Activated naive CD4-positive, alpha-beta T cell treated with anti-CD3 and anti-CD28 coated beads, Interleukin-2, amount 10 ng/mL, durations not matched to agents 7 days and 5 days (primary cell): ENCODE measurements at regions not wholly inside any gene's neighbourhood (a gene's known extent, or its start where the extent isn't known, plus 50 kb on each side); places are given as distances from the start of the nearest gene placed in this dataset.
"Not testable (repeated sequence)": the region's sequence is repeated elsewhere in the genome, so short reads cannot be mapped to it uniquely, and the experiment has no call there.

Experiments
- CTCF ChIA-PET: fragments of 350-600 bp; sonication (Branson Sonifier 250); formaldehyde crosslinking; loops from one replicate; lab custom pipeline; 2021; ENCODE audit warnings: antibody characterized with exemption; lab: Charles Lee
- DNase-seq: peaks from one replicate; pipeline ENCODE4 v3.0.0-alpha.2; 2020
- H3K27ac Mint-ChIP-seq: one replicate; pipeline ENCODE4 v1.8.0; 2021; ENCODE audit warnings: mild to moderate bottlenecking, moderate library complexity, mixed read lengths
- H3K27me3 Mint-ChIP-seq: one replicate; pipeline ENCODE4 v1.8.0; 2021; ENCODE audit warnings: mild to moderate bottlenecking, mixed read lengths
- H3K36me3 Mint-ChIP-seq: one replicate; pipeline ENCODE4 v1.8.0; 2021; ENCODE audit warnings: mixed read lengths
- H3K4me1 Mint-ChIP-seq: one replicate; pipeline ENCODE4 v1.8.0; 2021; ENCODE audit warnings: mixed read lengths
- H3K4me3 Mint-ChIP-seq: one replicate; pipeline ENCODE4 v1.8.0; 2021; ENCODE audit warnings: mild to moderate bottlenecking, moderate library complexity, mixed read lengths
- H3K9me3 Mint-ChIP-seq: one replicate; pipeline ENCODE4 v1.8.0; 2021; ENCODE audit warnings: mixed read lengths

GRCh38 chr22:22057617-22058378, 75.2 kb upstream of the TOP3B start:
- CTCF ChIA-PET: interaction anchor here (1.0 kb wide), 1 partner anchor 138 kb away, joined by 3 read pairs; no protein-coding TSS in a partner anchor
- peaks cover 68% of the 10 kb centered on the region for H3K27me3 Mint-ChIP-seq
- no peak for DNase-seq
- no peaks in the 10 kb centered on the region for H3K36me3 Mint-ChIP-seq
- H3K27ac Mint-ChIP-seq: no peak overlapping the region
- H3K9me3 Mint-ChIP-seq: no peaks in the 10 kb centered on the region
- no peak overlapping the region for H3K4me3 Mint-ChIP-seq
- H3K4me1 Mint-ChIP-seq: no peaks in the 10 kb centered on the region

- H3K27me3 Mint-ChIP-seq: peaks cover 75% of the 10 kb centered on the region
- H3K4me3 Mint-ChIP-seq, DNase-seq, H3K36me3 Mint-ChIP-seq, H3K27ac Mint-ChIP-seq, CTCF ChIA-PET, H3K4me1 Mint-ChIP-seq, H3K9me3 Mint-ChIP-seq: not testable (repeated sequence)
Measured at GRCh38 chr22:22056809-22057594, 74.4 kb upstream of the TOP3B start.

- H3K4me1 Mint-ChIP-seq, H3K4me3 Mint-ChIP-seq, H3K9me3 Mint-ChIP-seq, H3K27ac Mint-ChIP-seq, H3K36me3 Mint-ChIP-seq, DNase-seq, CTCF ChIA-PET: not testable (repeated sequence)
- peaks cover 52% of the 10 kb centered on the region for H3K27me3 Mint-ChIP-seq
Measured at GRCh38 chr22:22052548-22053139, 70.1 kb upstream of the TOP3B start.

- H3K4me1 Mint-ChIP-seq, CTCF ChIA-PET, H3K4me3 Mint-ChIP-seq, H3K27ac Mint-ChIP-seq, H3K36me3 Mint-ChIP-seq, DNase-seq, H3K9me3 Mint-ChIP-seq: not testable (repeated sequence)
- peaks cover 45% of the 10 kb centered on the region for H3K27me3 Mint-ChIP-seq
Measured at GRCh38 chr22:22051032-22051431, 68.4 kb upstream of the TOP3B start.

GRCh38 chr22:22050141-22050775, 67.7 kb upstream of the TOP3B start:
- Mint-ChIP-seq H3K36me3 (no peaks in the 10 kb centered on the region), H3K9me3 (no peaks in the 10 kb centered on the region), H3K27ac (no peak overlapping the region), H3K4me3 (no peak overlapping the region), H3K4me1 (no peaks in the 10 kb centered on the region), H3K27me3 (peaks cover 41% of the 10 kb centered on the region)
- no peak for DNase-seq
- CTCF ChIA-PET: no interaction called here

- Mint-ChIP-seq H3K36me3 (no peaks in the 10 kb centered on the region), H3K27me3 (peaks cover 41% of the 10 kb centered on the region), H3K27ac (no peak overlapping the region), H3K9me3 (no peaks in the 10 kb centered on the region), H3K4me3 (no peak overlapping the region), H3K4me1 (no peaks in the 10 kb centered on the region)
- CTCF ChIA-PET: no interaction called here
- no peak for DNase-seq
Measured at GRCh38 chr22:22049684-22050083, 67.1 kb upstream of the TOP3B start.

GRCh38 chr22:22048981-22049531, 66.5 kb upstream of the TOP3B start:
- Mint-ChIP-seq H3K36me3 (no peaks in the 10 kb centered on the region), H3K27me3 (peaks cover 37% of the 10 kb centered on the region), H3K4me1 (no peaks in the 10 kb centered on the region), H3K4me3 (no peak overlapping the region), H3K9me3 (no peaks in the 10 kb centered on the region), H3K27ac (no peak overlapping the region)
- CTCF ChIA-PET: no interaction called here
- DNase-seq: no peak

- CTCF ChIA-PET: no interaction called here
- H3K36me3 Mint-ChIP-seq: no peaks in the 10 kb centered on the region
- no peak for DNase-seq
- H3K4me3 Mint-ChIP-seq: no peak overlapping the region
- no peak overlapping the region for H3K27ac Mint-ChIP-seq
- H3K27me3 Mint-ChIP-seq: peaks cover 34% of the 10 kb centered on the region
- H3K9me3 Mint-ChIP-seq: no peaks in the 10 kb centered on the region
- no peaks in the 10 kb centered on the region for H3K4me1 Mint-ChIP-seq
Measured at GRCh38 chr22:22048318-22048942, 65.8 kb upstream of the TOP3B start.

GRCh38 chr22:22047776-22048175, 65.2 kb upstream of the TOP3B start:
- Mint-ChIP-seq H3K4me3 (no peak overlapping the region), H3K27me3 (peaks cover 34% of the 10 kb centered on the region), H3K4me1 (no peaks in the 10 kb centered on the region), H3K36me3 (no peaks in the 10 kb centered on the region), H3K9me3 (no peaks in the 10 kb centered on the region), H3K27ac (no peak overlapping the region)
- DNase-seq: no peak
- CTCF ChIA-PET: no interaction called here

- Mint-ChIP-seq H3K36me3 (no peaks in the 10 kb centered on the region), H3K27me3 (peaks cover 30% of the 10 kb centered on the region), H3K9me3 (no peaks in the 10 kb centered on the region), H3K4me1 (no peaks in the 10 kb centered on the region), H3K4me3 (no peak overlapping the region), H3K27ac (no peak overlapping the region)
- CTCF ChIA-PET: no interaction called here
- no peak for DNase-seq
Measured at GRCh38 chr22:22047266-22047665, 64.7 kb upstream of the TOP3B start.

GRCh38 chr22:22046370-22046769, 63.8 kb upstream of the TOP3B start:
- Mint-ChIP-seq H3K9me3 (no peaks in the 10 kb centered on the region), H3K27ac (peak overlapping the region; percentile 38), H3K36me3 (no peaks in the 10 kb centered on the region), H3K27me3 (peaks cover 31% of the 10 kb centered on the region), H3K4me3 (no peak overlapping the region), H3K4me1 (no peaks in the 10 kb centered on the region)
- CTCF ChIA-PET: interaction anchor here (5.1 kb wide), 1 partner anchor 14 kb away, joined by 19 read pairs; no protein-coding TSS in a partner anchor
- DNase-seq: no peak

- Mint-ChIP-seq H3K27ac (no peak overlapping the region), H3K36me3 (no peaks in the 10 kb centered on the region), H3K9me3 (no peaks in the 10 kb centered on the region), H3K27me3 (peaks cover 31% of the 10 kb centered on the region), H3K4me3 (no peak overlapping the region), H3K4me1 (no peaks in the 10 kb centered on the region)
- CTCF ChIA-PET: interaction anchor here (0.6 to 5.1 kb wide), 2 partner anchors 15 to 1470 kb away, joined by 3 to 19 read pairs; no protein-coding TSS in a partner anchor
- DNase-seq: no peak
Measured at GRCh38 chr22:22045571-22046335, 63.2 kb upstream of the TOP3B start.

- Mint-ChIP-seq H3K4me3 (no peak overlapping the region), H3K27me3 (peaks cover 44% of the 10 kb centered on the region), H3K9me3 (no peaks in the 10 kb centered on the region), H3K4me1 (no peaks in the 10 kb centered on the region), H3K27ac (no peak overlapping the region), H3K36me3 (no peaks in the 10 kb centered on the region)
- CTCF ChIA-PET: interaction anchor here (5.1 kb wide), 1 partner anchor 16 kb away, joined by 19 read pairs; no protein-coding TSS in a partner anchor
- DNase-seq: no peak
Measured at GRCh38 chr22:22044153-22044552, 61.6 kb upstream of the TOP3B start.
